Activated CD4-positive, alpha-beta T cell treated with anti-CD3 and anti-CD28 coated beads, Interleukin-2, amount 50 U/mL, for 4 hours (primary cell): ENCODE measurements at regions not wholly inside any gene's neighbourhood (a gene's known extent, or its start where the extent isn't known, plus 50 kb on each side); places are given as distances from the start of the nearest gene placed in this dataset.

ENCODE experiments used
- DNase-seq, 2 experiments: peaks; one replicate each; pipeline ENCODE4 v3.0.0-alpha.2; 2020

- DNase-seq: no peak
Measured at GRCh38 chr11:31887180-31887579, 76.1 kb upstream of the PAX6 start.

DNA sequence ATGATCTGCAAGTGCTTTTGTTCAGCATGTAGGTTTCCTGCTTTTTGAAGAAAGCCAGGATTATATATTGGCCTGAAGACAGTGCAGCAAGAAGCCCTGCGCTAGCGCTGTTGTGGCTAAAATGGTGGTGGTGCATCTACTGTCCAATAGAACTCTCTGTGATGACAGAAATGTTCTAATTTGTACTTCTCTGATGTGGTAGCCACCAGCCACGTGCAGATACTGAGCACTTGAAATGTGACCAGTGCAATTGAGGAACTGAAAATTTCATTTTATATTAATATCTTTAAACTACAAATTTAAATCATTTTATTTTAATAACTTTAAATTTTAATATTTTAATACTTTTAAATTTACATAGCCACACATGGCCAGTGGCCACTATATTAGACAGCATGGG, 73.0 kb upstream of the PAX6 start:
- no peak for DNase-seq

- DNase-seq: no peak
Measured at GRCh38 chr11:31883435-31883834, 72.3 kb upstream of the PAX6 start.

DNA sequence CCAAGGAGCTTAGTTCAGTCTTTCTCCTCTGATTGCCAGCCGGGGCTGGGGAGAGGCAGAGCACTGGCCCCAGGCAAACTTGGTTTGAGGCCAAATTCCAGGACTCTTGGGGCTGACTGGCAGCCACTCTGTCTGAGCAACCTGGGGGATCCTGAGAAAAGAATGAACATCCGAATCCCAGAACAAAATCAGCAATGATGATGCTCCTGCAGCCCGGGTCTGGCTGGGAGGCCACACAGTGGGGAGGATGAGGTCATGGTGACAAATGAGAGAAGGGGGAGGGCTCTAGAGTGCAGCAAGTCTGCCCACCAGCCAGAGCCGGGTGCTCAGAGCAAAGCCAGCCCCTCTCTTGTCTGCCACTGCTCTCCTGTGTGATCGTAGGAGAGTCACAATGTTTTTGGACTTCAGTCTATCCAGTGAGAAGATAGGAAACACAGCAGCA, 71.8 kb upstream of the PAX6 start:
- DNase-seq: no peak

DNA sequence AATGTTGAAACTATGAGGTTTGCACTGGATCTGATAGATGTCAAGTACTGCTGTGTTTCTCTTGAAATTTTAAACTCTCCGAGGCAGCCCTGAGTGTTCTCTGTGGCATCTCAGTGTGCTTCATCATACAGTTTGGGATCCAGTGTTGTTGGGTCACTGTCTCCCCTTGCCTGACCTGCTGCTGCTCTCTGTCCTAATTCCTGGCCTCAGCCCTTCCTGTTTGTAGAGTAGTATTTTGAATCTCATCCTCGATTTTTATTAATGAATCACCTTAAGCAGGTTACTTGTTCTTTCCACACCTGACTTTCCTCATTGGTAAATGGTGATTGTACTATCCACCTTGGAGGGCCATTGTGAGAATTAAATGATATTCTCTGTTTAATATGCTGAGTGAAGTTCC, 70.7 kb upstream of the PAX6 start:
- DNase-seq: no peak

DNA sequence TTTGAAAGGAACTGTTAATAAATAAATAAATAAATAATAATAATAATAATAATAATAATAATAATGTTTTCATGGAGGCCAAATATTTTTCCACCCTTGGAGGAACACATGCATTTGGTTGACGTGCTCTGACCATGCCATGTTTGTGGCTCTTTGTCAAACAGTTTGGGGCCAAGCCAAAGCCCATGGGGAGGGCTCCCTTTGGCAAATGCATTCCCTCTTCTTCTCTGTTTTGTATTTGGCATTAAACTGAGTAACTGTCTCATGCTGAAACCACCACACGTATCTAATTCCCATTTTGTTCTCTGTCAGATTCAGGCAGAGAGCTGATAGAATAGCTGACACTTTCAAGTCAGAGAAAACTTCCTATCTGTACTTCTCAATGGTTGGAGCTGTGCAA, 68.6 kb upstream of the PAX6 start:
- DNase-seq: no peak

GRCh38 chr11:31877863-31878262, 66.7 kb upstream of the PAX6 start:
- no peak for DNase-seq

DNA sequence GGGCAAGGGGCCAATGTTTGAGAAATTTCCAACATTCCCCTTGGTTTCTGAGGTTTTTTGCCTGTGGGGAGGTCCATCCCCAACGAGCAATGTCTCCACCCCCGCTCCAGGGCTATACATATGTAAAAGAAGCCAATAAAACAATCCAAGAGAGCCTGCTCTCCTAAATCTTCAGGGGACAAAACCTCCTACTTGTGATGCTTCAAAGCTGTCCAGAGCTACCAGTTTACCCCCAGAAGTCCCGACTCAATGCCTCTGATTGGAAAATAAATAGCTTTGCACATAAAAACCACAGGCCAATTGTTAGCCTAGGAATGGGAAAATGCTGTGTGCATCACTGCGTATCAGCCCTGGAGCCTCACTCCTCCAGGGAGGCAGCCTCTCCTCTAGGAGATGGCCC, 66.0 kb upstream of the PAX6 start:
- DNase-seq: no peak

GRCh38 chr11:31875866-31876560, 64.9 kb upstream of the PAX6 start:
- DNase-seq: no peak

DNA sequence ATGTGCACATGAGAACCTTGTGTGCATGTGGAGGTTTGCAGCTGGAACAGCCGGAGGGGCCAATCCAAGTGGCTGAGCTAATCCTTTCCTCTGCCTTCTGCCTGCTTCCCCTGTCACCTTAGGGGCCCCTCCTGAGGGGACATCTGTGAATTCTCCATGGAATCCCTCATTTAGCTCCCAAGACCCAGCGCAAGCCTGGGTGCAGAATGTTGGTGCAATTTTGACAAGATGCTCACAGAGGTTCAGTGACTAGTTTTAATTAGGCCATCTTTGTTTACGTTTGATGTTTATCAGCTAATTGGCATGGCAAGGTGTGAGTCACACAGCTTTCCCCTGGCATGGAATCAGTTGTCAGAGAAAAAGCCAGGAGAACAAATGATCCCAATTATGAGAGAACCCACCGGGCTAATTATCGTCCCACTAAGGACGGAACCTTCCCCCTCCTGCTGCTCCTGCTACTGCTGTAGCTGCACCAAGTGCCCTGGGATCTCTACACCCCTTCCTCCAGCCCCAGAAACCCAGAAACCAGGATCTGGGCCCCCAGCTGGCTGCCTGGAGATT, 63.6 kb upstream of the PAX6 start:
- DNase-seq: no peak

DNA sequence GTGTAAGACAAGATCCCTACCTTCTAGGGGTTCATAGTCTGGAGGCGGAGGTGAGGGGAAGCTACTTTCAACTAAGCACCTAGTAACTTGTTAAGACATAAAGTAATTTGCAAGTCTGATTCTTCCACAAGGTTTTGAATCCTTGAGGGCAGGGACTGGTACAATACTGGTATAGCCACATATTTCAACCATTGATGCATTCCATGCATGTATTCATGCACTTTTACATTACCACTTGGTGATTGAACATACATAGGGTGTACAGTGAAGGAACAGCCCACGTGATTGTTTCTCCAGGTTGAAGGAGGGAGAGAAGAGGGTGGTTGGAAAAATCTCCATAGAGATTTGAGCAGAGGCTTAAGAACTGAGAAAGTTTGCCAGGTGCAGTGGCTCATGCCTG, 62.0 kb upstream of the PAX6 start:
- DNase-seq: no peak

- no peak for DNase-seq
Measured at GRCh38 chr11:31872076-31872443, 60.9 kb upstream of the PAX6 start.

DNA sequence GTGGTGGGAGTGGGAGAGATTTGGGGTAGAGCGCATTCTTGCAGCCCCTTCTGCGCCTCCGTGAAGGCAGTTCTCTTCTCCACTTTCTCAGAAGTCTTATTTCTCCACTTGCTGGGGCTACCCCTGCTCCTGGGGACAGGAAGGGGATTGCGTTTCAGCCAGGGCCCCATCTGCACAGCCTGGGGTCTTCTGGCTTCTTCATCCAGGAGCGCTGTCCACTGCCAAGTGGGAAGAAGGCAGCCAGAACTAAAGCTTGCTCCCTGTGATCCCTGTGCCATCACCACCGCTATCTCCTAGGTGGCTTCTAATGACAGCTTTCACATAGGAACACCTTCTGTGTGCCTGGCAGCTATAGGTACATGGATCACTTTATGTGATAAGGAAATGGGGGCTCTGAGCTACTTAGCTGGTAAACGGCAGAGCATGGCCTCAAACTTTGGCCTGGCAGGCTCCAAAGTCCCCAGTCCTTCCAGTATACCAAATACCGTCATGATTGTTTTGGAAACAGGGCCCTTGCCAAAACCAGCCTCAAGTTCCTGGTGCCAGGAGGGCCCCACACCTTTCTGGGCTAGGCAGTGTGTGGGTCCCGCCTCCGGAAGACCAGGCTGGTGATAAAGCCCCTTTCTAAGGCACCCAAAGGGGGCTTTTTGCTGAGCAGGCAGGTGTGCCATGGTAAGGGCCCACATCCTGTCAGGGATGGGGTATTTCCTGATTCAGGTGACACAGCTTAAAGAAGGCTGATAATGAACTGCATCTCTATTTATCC, 60.4 kb upstream of the PAX6 start:
- no peak for DNase-seq

DNA sequence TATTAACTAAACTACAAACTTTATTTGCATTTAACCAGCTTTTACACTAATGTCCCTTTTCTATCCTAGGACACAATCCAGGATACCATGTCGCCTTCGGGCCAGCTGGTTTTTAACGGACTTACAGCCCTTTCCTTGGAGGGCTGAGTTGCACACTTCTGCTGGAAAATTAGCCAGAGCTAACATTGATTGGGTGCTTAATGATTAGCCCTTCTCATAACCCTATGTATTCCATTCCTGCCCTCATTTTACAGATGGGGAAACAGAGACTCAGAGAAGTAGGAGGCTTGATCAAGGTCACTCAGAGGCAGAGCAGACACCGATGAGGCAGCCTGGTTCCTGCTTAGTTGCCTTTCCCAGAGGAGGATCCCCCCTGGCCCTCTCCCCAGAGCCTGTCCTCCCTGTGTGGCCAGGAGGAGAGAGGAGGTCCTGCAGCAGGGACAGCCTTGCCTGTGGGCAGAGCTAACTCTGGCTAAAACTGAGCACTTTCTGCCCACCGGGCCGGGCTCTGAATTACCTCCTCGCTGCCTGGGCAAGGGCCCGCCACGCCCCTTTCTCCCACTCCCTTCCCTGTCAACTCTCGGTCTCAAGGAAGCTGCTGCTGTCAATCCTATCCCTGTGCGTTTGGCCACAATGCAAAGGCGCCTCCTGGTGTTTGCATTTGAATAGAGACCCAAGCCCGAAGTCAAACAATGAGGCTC, 59.6 kb upstream of the PAX6 start:
- no peak for DNase-seq

DNA sequence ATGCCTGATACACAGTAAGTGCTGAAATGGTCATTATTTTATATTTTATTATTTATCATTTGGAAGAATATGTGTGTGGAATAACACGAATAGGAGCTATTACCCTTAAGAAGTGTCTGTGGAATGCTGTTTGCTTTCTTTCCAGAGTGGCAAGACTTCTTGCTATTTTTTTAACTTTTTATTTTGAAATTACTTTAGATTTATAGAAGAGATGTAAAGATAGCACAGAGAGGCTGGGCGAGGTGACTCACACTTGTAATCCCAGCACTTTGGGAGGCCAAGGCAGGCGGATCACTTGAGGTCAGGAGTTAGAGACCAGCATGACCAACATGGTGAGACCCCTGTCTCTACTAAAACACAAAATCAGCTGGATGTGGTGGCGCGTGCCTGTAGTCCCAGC, 58.9 kb upstream of the PAX6 start:
- no peak for DNase-seq

DNA sequence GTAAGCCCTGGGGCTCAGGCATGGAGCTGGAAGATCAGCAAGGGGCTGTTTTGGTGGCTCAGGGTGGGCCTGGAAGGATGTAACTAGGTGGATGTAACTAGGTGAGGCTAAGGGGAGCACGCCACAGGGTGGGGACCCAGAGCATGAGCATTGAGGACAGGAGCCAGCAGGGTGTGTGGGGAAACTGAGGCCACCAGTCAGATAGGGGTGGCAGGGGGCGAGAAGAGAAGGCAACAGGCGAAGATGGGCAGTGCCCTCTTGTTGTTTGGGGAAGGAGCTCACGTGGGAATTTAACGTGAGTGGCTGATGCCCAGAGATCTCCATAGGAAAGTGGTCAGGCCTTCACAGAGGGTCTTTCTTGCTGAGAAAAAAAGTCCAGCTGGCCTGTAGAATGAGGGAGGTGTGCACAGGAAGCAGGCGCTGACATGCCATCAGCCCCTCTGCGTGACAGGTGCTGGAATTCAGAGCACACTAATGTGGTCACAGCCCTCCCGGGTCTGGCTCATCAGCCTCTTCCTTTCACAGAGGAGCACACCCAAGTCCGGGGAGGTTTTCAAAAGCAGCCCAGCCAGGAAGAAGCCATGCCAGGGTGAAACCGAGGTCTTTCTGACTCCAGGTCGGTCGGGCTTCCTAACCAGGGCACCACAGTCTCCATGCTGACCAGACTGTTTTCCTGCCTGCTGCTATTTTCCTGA, 54.6 kb upstream of the PAX6 start:
- DNase-seq: no peak

DNA sequence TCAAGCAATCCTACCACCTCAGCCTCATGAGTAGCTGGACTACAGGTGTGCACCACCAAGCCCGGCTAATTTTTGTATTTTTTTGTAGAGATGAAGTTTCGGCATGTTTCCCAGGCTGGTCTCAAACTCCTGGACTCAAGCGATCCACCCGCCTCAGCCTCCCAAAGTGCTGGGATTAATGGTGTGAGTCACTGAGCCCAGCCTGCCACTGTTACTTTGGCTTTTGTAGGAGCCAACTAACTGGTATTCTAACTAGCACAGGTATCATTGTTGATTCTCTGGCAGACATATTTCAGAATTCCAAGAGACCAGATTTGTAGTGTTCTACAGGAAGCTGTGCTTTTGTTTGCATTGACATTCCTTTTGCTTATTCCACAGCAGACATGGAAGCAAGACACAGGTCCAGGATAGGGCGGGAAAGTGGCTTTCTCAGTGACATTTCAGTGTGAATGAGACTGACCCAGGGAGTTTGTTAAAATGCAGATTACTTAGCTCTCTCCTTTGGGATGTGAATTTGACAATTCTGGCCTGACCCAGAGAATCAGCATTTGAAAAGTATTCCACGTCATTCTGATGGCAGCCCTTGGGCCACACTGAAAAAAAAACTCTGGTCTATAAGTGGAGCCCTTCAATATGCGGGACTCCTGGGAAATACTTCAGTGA, 52.2 kb upstream of the PAX6 start:
- DNase-seq: no peak

DNA sequence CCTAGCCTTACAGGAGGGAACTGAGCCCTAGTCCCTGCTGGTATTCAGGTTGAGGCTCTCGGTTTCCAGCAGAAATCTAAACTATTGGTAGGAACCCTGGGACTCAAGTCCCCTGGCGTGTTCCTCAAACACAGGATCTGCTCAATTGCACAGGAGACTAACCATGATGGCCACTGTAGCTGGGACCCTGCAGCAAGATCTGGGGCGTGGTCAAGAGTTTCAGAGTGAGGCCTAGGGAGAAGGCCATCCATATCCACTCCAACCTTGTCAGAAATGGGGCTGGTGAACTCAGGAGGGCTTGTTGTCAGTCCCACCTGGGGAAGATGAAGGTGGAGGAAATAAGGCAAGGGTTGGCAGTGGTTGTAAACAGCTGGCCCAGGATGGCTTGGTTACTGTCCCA, 49.9 kb upstream of the PAX6 start:
- DNase-seq: no peak
